Fibroblast of skin of left quadriceps (primary cell): ENCODE measurements at regions not wholly inside any gene's neighbourhood (a gene's known extent, or its start where the extent isn't known, plus 50 kb on each side); places are given as distances from the start of the nearest gene placed in this dataset.
A peak's percentile ranks its signal among the peaks of the same experiment; 100 is the strongest.

Experiments
- DNase-seq, 2 experiments: peaks; one replicate each; pipeline ENCODE4 v3.0.0-alpha.2; 2013; ENCODE audit warnings: low read depth in 2 of 2

- DNase-seq = no peak
These were observed 345.3 kb downstream of the GABRG1 start for GRCh38 chr4:45778514-45778913.

- DNase-seq = no peak
These were observed 347.7 kb downstream of the GABRG1 start for GRCh38 chr4:45776146-45776545.

GRCh38 chr4:45770958-45771357 lies 352.9 kb downstream of the GABRG1 start:
- no peak for DNase-seq

GRCh38 chr4:45765521-45765920 lies 358.3 kb downstream of the GABRG1 start:
- no peak for DNase-seq

GRCh38 chr4:45751877-45752530 lies 371.9 kb downstream of the GABRG1 start:
- no peak for DNase-seq

GRCh38 chr4:45750721-45751120 lies 373.1 kb downstream of the GABRG1 start:
- DNase-seq = no peak

GRCh38 chr4:45745741-45746140 lies 378.1 kb downstream of the GABRG1 start:
- DNase-seq = no peak

- no peak for DNase-seq
These were observed 382.0 kb downstream of the GABRG1 start for GRCh38 chr4:45741897-45742296.

- DNase-seq = no peak
These were observed 391.7 kb downstream of the GABRG1 start for GRCh38 chr4:45732161-45732560.

- no peak for DNase-seq
These were observed 407.8 kb downstream of the GABRG1 start for GRCh38 chr4:45716093-45716492.

GRCh38 chr4:45713996-45714395 lies 409.9 kb downstream of the GABRG1 start:
- DNase-seq = no peak

- DNase-seq = no peak
These were observed 422.2 kb downstream of the GABRG1 start for GRCh38 chr4:45701621-45702020.

- DNase-seq = no peak
These were observed 430.1 kb downstream of the GABRG1 start for GRCh38 chr4:45693746-45694145.

- no peak for DNase-seq
These were observed 431.6 kb downstream of the GABRG1 start for GRCh38 chr4:45692131-45692735.

GRCh38 chr4:45688341-45688740 lies 435.5 kb downstream of the GABRG1 start:
- DNase-seq = no peak

GRCh38 chr4:45679411-45679810 lies 444.4 kb downstream of the GABRG1 start:
- no peak for DNase-seq

- DNase-seq = no peak
These were observed 455.7 kb downstream of the GABRG1 start for GRCh38 chr4:45668128-45668527.

GRCh38 chr4:45663628-45664081 lies 460.2 kb downstream of the GABRG1 start:
- no peak for DNase-seq

- peak; percentile 18 to 19 for DNase-seq
These were observed 460.9 kb downstream of the GABRG1 start for GRCh38 chr4:45663003-45663402.

- no peak for DNase-seq
These were observed 462.0 kb downstream of the GABRG1 start for GRCh38 chr4:45661893-45662292.

- DNase-seq = no peak
These were observed 473.3 kb downstream of the GABRG1 start for GRCh38 chr4:45650545-45650944.

- no peak for DNase-seq
These were observed 475.0 kb downstream of the GABRG1 start for GRCh38 chr4:45648846-45649245.

GRCh38 chr4:45647823-45648222 lies 476.0 kb downstream of the GABRG1 start:
- DNase-seq = no peak
